ENCODE measurements at regions not wholly inside any gene's neighbourhood (a gene's known extent, or its start where the extent isn't known, plus 50 kb on each side); places are given as distances from the start of the nearest gene placed in this dataset.

- H3K9ac ChIP-seq (ENCODE audit: insufficient read depth in 1 of 2, low read length in 2 of 2), result no peak overlapping the region
- peaks cover 0 to 5% (median 0%) of the 10 kb centered on the region in 3 donors for H3K27me3 ChIP-seq (ENCODE audit: control insufficient read depth in 3 of 3, insufficient read depth in 3 of 3, low read length in 2 of 3)
- H3K4me3 ChIP-seq, result no peak overlapping the region
- no peaks in the 10 kb centered on the region for H3K4me1 ChIP-seq (ENCODE audit: control insufficient read depth in 5 of 5, insufficient read depth in 5 of 5, low read length in 5 of 5)
- no peak for ATAC-seq (ENCODE audit: insufficient read depth, low FRiP score)
- no peaks in the 10 kb centered on the region for H3K36me3 ChIP-seq (ENCODE audit: control insufficient read depth in 4 of 4, insufficient read depth in 4 of 4, low read length in 4 of 4)
- H3K9me3 ChIP-seq (ENCODE audit: control insufficient read depth in 4 of 4, insufficient read depth in 3 of 4, low read length in 3 of 4), result peaks cover 0 to 10% (median 2%) of the 10 kb centered on the region in 4 donors
- DNase-seq, result no peak
- TF ChIP-seq CTCF (IDR thresholded peaks at IDR 0.05; ENCODE audit: control extremely low read depth, extremely low read depth), result no peak
- H3K27ac ChIP-seq (ENCODE audit: low read depth in 1 of 2, low read length in 1 of 2), result no peak overlapping the region
Measured at GRCh38 chr1:29460694-29461093, 224.4 kb downstream of the PTPRU start.

GRCh38 chr1:29460041-29460610 is 223.8 kb downstream of the PTPRU start:
- no peak overlapping the region for H3K27ac ChIP-seq (ENCODE audit: low read depth in 1 of 2, low read length in 1 of 2)
- H3K4me3 ChIP-seq, result no peak overlapping the region
- peaks cover 0 to 6% (median 2%) of the 10 kb centered on the region in 4 donors for H3K9me3 ChIP-seq (ENCODE audit: control insufficient read depth in 4 of 4, insufficient read depth in 3 of 4, low read length in 3 of 4)
- H3K4me1 ChIP-seq (ENCODE audit: control insufficient read depth in 5 of 5, insufficient read depth in 5 of 5, low read length in 5 of 5), result no peaks in the 10 kb centered on the region
- peaks cover 0 to 5% (median 0%) of the 10 kb centered on the region in 3 donors for H3K27me3 ChIP-seq (ENCODE audit: control insufficient read depth in 3 of 3, insufficient read depth in 3 of 3, low read length in 2 of 3)
- TF ChIP-seq CTCF (IDR thresholded peaks at IDR 0.05; ENCODE audit: control extremely low read depth, extremely low read depth), result no peak
- H3K9ac ChIP-seq (ENCODE audit: insufficient read depth in 1 of 2, low read length in 2 of 2), result no peak overlapping the region
- ATAC-seq (ENCODE audit: insufficient read depth, low FRiP score), result no peak
- 54 to 71% methylated on average over 4 of the region's 4 CpGs for WGBS, 2 donors
- DNase-seq, result no peak
- H3K36me3 ChIP-seq (ENCODE audit: control insufficient read depth in 4 of 4, insufficient read depth in 4 of 4, low read length in 4 of 4), result no peaks in the 10 kb centered on the region

DNA sequence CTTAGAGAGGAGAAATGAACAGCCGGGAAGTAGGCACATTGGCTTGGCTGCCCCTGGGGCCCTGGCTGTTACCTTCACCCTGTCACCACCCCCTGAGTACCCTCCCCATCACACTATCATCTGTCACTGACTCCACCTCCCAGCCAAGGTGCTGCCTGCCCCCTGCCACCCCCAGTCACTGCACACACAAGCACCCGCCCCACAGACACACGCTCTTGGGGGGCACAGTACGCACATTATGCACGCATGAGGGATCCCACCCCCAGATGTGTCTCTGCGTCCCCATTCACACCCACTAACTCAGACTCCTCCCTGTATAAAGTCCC is 223.3 kb downstream of the PTPRU start:
- Histone ChIP-seq H3K27me3 (ENCODE audit: control insufficient read depth in 3 of 3, insufficient read depth in 3 of 3, low read length in 2 of 3) (peaks cover 0 to 5% (median 0%) of the 10 kb centered on the region in 3 donors), H3K27ac (ENCODE audit: low read depth in 1 of 2, low read length in 1 of 2) (no peak overlapping the region), H3K9me3 (ENCODE audit: control insufficient read depth in 4 of 4, insufficient read depth in 3 of 4, low read length in 3 of 4) (peaks cover 0 to 5% (median under 1%) of the 10 kb centered on the region in 4 donors), H3K36me3 (ENCODE audit: control insufficient read depth in 4 of 4, insufficient read depth in 4 of 4, low read length in 4 of 4) (no peaks in the 10 kb centered on the region), H3K9ac (ENCODE audit: insufficient read depth in 1 of 2, low read length in 2 of 2) (no peak overlapping the region), H3K4me3 (no peak overlapping the region), H3K4me1 (ENCODE audit: control insufficient read depth in 5 of 5, insufficient read depth in 5 of 5, low read length in 5 of 5) (no peaks in the 10 kb centered on the region)
- no peak for ATAC-seq (ENCODE audit: insufficient read depth, low FRiP score)
- TF ChIP-seq CTCF (IDR thresholded peaks at IDR 0.05; ENCODE audit: control extremely low read depth, extremely low read depth), result no peak
- no peak for DNase-seq
- 68 to 71% methylated on average over 6 of the region's 6 CpGs for WGBS, 2 donors
